ENCODE measurements at regions not wholly inside any gene's neighbourhood (a gene's known extent, or its start where the extent isn't known, plus 50 kb on each side); places are given as distances from the start of the nearest gene placed in this dataset.

GRCh38 chr17:33983824-33984574, 271.1 kb upstream of the CCL2 start:
- TF ChIP-seq OSR1 (CRISPR knock-in tag; IDR thresholded peaks at IDR 0.05) (no peak), ZFP3 (CRISPR knock-in tag; IDR thresholded peaks at IDR 0.05) (no peak), CSRNP3 (CRISPR knock-in tag; IDR thresholded peaks at IDR 0.05) (no peak), CSDC2 (CRISPR knock-in tag; IDR thresholded peaks at IDR 0.05) (no peak), ISL1 (CRISPR knock-in tag; IDR thresholded peaks at IDR 0.05) (no peak), SNAI2 (CRISPR knock-in tag; IDR thresholded peaks at IDR 0.05) (no peak), ARNTL (CRISPR knock-in tag; IDR thresholded peaks at IDR 0.05; ENCODE audit: borderline replicate concordance, low read depth) (no peak), BACH2 (CRISPR knock-in tag; IDR thresholded peaks at IDR 0.05; ENCODE audit: borderline replicate concordance) (no peak), ZNF70 (CRISPR knock-in tag; IDR thresholded peaks at IDR 0.05) (no peak)
- TF ChIP-seq, protein P1, sequence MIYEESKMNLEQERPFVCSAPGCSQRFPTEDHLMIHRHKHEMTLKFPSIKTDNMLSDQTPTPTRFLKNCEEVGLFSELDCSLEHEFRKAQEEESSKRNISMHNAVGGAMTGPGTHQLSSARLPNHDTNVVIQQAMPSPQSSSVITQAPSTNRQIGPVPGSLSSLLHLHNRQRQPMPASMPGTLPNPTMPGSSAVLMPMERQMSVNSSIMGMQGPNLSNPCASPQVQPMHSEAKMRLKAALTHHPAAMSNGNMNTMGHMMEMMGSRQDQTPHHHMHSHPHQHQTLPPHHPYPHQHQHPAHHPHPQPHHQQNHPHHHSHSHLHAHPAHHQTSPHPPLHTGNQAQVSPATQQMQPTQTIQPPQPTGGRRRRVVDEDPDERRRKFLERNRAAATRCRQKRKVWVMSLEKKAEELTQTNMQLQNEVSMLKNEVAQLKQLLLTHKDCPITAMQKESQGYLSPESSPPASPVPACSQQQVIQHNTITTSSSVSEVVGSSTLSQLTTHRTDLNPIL (CRISPR knock-in tag; IDR thresholded peaks at IDR 0.05; ENCODE audit: low read depth) = no peak
